ENCODE measurements at regions not wholly inside any gene's neighbourhood (a gene's known extent, or its start where the extent isn't known, plus 50 kb on each side); places are given as distances from the start of the nearest gene placed in this dataset.

- no peak for TF ChIP-seq EZH2 (IDR thresholded peaks at IDR 0.05; ENCODE audit: insufficient read depth, low read length)
- TF ChIP-seq CTCF (IDR thresholded peaks at IDR 0.05; ENCODE audit: insufficient read depth, low read depth, low read length): no peak
- Histone ChIP-seq H3K27ac (ENCODE audit: low read depth, low read length) (no peak overlapping the region), H3K4me1 (ENCODE audit: insufficient read depth, low read length) (peaks cover 14% of the 10 kb centered on the region), H4K20me1 (ENCODE audit: insufficient read depth, low read length) (no peaks in the 10 kb centered on the region), H3K4me3 (ENCODE audit: insufficient read depth, low read depth, low read length) (no peak overlapping the region), H3K9me3 (ENCODE audit: insufficient read depth, low read depth, low read length) (peaks cover 2% of the 10 kb centered on the region), H3K9ac (ENCODE audit: low read length) (no peak overlapping the region), H3K4me2 (ENCODE audit: low read length) (peak overlapping the region; percentile 81), H3K36me3 (ENCODE audit: insufficient read depth, low read length) (no peaks in the 10 kb centered on the region), H3K27me3 (ENCODE audit: insufficient read depth, low read length) (no peaks in the 10 kb centered on the region), H3K79me2 (ENCODE audit: insufficient read depth, low read length) (no peaks in the 10 kb centered on the region), H2AFZ (ENCODE audit: low read depth, low read length) (no peak overlapping the region)
- DNase-seq (ENCODE audit: low read depth): no peak
- Mint-ChIP-seq H3K4me3 (ENCODE audit: unreplicated experiment) (no peak overlapping the region), H3K27me3 (ENCODE audit: low read depth, unreplicated experiment) (peaks cover 13% of the 10 kb centered on the region), H3K9me3 (ENCODE audit: unreplicated experiment) (no peaks in the 10 kb centered on the region), H3K27ac (ENCODE audit: unreplicated experiment) (no peak overlapping the region), H3K4me1 (ENCODE audit: low read depth, unreplicated experiment) (peaks cover 10% of the 10 kb centered on the region), H3K36me3 (ENCODE audit: low read depth, unreplicated experiment) (no peaks in the 10 kb centered on the region)
- FAIRE-seq: no peak
Observed at GRCh38 chr1:84759756-84760155, 69.5 kb upstream of the SSX2IP start.

- peak; percentile 39 for FAIRE-seq
- H3K9ac ChIP-seq (ENCODE audit: low read length): no peak overlapping the region
Observed at GRCh38 chr1:84758968-84759491, 68.8 kb upstream of the SSX2IP start.

More at GRCh38 chr1:84758968-84759491, 68.8 kb upstream of the SSX2IP start:
- TF ChIP-seq CTCF (IDR thresholded peaks at IDR 0.05; ENCODE audit: insufficient read depth, low read depth, low read length): no peak
- TF ChIP-seq EZH2 (IDR thresholded peaks at IDR 0.05; ENCODE audit: insufficient read depth, low read length): no peak
- Histone ChIP-seq H3K4me1 (ENCODE audit: insufficient read depth, low read length) (peaks cover 14% of the 10 kb centered on the region), H3K4me3 (ENCODE audit: insufficient read depth, low read depth, low read length) (no peak overlapping the region), H3K79me2 (ENCODE audit: insufficient read depth, low read length) (no peaks in the 10 kb centered on the region), H3K27me3 (ENCODE audit: insufficient read depth, low read length) (no peaks in the 10 kb centered on the region), H2AFZ (ENCODE audit: low read depth, low read length) (peak overlapping the region; percentile 71), H3K36me3 (ENCODE audit: insufficient read depth, low read length) (no peaks in the 10 kb centered on the region), H4K20me1 (ENCODE audit: insufficient read depth, low read length) (no peaks in the 10 kb centered on the region), H3K27ac (ENCODE audit: low read depth, low read length) (no peak overlapping the region), H3K9me3 (ENCODE audit: insufficient read depth, low read depth, low read length) (no peaks in the 10 kb centered on the region), H3K4me2 (ENCODE audit: low read length) (peak overlapping the region; percentile 81)
- peak; percentile 66 for DNase-seq (ENCODE audit: low read depth)
- H3K4me3 Mint-ChIP-seq (ENCODE audit: unreplicated experiment): no peak overlapping the region
- H3K9me3 Mint-ChIP-seq (ENCODE audit: unreplicated experiment): no peaks in the 10 kb centered on the region
- H3K4me1 Mint-ChIP-seq (ENCODE audit: low read depth, unreplicated experiment): peaks cover 10% of the 10 kb centered on the region
- H3K27ac Mint-ChIP-seq (ENCODE audit: unreplicated experiment): no peak overlapping the region
- peaks cover 7% of the 10 kb centered on the region for H3K27me3 Mint-ChIP-seq (ENCODE audit: low read depth, unreplicated experiment)
- no peaks in the 10 kb centered on the region for H3K36me3 Mint-ChIP-seq (ENCODE audit: low read depth, unreplicated experiment)
